Activated CD4-positive, alpha-beta T cell treated with anti-CD3 and anti-CD28 coated beads, Interleukin-2, amount 50 U/mL, for 4 hours (primary cell): ENCODE measurements at regions not wholly inside any gene's neighbourhood (a gene's known extent, or its start where the extent isn't known, plus 50 kb on each side); places are given as distances from the start of the nearest gene placed in this dataset.
"Not testable (repeated sequence)": the region's sequence is repeated elsewhere in the genome, so short reads cannot be mapped to it uniquely, and the experiment has no call there.

ENCODE experiments used
- DNase-seq, 2 experiments: peaks; one replicate each; pipeline ENCODE4 v3.0.0-alpha.2; 2020

DNA sequence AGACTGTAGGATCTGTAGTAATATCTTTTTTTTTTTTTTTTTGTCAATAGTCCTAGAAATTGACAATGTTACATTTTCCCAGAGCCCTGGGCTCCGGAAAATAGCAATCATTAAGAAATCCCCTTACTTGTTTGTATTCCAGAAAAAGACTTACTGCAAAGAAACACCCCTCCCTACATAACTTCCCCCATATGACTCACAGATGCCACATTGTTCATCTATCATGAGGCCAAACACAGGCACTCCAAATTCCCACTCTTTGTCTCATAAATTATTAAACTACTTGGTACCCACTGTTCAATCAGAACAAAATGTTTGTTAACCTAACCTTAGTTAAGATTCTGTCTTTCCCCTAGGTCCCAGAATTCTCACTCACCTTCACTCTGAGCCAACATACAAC is 53.5 kb downstream of the TEX51 start:
- no peak for DNase-seq

DNA sequence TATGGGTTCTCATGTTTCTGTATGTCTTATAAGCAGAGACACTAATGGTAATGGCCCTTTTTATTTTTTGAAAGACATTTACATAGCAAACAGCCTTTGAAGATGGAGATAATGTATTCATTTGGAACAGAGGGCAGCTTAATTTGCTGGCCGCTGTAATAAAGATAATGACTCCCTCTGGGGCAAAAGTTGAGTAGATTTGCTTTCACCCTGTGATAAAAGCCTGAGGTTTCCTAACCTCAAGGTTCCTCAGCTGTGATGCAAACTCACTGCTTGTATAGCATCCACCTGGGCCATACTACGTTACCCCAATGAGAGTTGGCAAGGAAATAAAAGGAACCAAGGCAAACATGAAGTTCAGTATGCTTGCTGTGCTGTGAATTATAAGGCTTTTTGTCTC is 54.8 kb downstream of the TEX51 start:
- DNase-seq: no peak

DNA sequence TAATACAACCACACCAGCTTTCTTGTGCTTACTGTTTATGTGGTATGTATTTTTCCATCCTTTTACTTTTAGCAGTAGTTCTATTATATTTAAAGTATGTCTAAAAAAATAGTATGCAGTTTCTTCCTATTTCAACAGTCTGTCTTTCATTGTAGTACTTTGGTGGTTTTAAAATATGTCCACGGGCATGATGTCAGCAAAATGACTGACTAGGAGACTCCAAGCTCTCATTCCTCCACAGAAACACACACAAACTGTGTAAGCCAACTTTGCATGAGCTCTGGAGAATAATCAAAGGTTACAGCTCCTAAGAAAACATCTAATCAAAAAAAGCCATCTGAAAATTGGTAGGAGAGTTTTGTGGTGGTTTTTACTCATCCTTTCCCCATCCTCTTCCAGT is 56.1 kb downstream of the TEX51 start:
- DNase-seq: no peak

DNA sequence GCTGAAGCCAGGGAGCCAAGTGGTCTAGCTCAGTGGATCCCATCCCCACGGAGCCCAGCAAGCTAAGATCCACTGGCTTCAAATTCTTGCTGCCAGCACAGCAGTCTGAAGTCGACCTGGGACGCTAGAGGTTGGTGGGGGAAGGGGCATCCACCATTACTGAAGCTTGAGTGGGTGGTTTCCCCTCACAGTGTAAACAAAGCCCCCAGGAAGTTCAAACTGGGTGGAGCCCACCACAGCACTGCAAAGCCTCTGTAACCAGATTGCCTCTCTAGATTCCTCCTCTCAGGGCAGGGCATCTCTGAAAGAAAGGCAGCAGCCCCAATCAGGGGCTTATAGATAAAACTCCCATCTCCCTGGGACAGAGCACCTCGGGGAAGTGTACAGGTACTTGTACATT is 58.1 kb downstream of the TEX51 start:
- DNase-seq: not testable (repeated sequence)

DNA sequence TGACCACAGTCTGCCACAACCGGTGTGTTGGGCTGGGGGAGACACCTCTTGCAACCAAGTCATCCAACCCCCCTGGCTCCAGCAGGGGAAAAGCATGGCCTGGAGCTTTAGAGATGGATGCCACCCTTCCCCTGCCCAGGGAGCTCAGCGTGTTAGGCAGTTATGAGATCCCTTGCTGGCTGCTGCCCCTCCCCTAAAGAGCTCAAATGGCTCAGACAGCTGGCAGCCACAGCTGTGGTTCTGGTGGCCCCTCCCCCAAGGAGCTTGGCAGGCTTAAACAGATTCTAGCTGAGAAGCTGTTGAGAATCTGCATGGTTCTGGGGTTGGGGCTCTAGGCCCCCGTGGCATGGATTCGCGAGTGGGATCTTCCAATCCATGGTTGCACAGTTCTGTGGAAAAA is 64.7 kb downstream of the TEX51 start:
- no peak for DNase-seq

DNA sequence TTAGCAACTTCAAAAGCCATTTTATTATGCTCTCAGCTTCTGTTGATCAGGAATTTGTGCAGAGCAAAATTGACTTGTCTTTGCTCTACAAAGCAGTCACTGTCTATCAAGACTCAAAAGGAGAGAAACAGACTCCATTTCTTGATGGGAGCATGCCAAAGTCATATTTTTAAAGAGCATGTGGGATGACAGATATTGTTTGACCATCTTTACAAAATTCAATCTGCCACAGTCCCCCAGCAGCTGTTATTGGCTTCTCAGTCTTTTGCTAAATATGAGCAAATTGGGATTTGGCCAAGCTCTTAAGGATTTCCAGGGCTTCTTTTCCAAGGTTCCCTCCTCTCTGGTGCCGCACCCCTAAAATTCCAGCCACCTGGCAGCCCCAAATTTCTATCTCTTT is 67.9 kb downstream of the TEX51 start:
- DNase-seq: no peak

DNA sequence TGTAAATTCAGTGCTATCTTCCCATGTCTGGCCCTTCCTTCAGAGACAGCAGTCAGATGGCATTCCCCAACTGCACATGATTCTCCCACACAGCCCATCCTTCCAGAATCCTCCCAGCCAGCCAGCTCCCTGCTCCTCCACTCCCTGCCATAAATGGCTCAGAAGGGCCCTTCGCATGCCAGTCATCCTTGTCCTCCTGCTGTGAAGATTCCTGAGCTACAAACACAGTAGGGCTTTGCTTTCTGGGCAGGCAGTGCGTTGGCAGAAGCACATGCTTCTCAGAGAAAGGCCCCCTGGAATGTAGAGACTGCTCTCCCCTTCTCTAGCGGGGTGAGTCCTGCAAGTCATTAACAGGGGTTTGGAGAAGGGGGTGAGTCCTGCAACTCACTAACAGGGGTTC is 71.9 kb downstream of the TEX51 start:
- DNase-seq: no peak

DNA sequence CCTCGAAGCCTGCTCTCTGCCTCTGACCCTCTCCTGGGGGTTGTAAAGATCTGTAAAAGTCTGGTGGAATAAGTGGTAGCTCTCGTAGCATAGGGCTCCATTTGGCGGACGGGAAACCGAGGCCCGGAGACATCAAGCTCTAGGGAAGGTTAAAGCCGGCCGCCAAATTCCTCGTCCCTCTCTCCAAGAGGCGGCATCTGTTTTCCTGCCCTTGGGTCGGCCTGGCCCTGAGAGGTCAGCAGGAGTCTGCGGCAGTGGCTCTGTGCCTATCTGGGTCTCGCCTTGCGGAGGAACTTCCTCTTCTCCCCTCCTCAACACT is 72.4 kb downstream of the TEX51 start:
- DNase-seq: no peak

DNA sequence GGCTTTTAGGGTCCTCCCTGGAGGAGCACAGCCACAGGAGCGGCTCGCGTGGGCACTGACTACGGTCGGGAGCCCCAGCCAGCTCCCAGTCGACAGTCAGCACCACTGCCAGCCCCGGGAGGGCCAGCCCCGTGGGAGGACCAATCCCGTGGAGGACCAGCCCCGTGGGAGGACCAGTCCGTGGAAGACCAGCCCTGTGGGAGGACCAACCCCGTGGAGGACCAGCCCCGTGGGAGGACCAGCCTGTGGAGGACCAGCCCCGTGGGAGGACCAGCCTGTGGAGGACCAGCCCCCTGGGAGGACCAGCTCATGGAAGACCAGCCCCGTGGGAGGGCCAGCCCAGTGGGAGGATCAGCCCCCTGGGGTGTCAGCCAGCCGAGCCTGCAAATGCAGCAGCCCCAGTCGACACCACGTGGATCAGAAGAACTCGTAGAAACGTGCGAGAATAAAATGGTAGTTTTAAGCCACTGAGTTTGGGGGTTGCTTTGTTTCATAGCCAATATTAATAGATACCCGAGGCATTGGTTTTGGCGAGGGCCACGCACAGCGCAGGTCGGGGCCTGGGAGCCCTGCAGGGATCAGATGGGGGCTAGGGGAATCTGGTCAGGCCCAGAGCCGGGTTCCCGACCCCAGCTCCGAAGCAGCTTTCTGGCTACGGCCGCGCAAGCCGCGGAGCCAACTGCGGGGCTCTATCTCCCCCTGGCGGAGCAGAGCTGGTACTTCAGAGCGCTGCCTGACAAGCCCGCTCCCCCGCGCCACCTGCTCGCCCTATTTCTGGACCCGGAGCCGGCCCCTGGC is 73.0 kb downstream of the TEX51 start:
- DNase-seq: peak; percentile 49 to 54

DNA sequence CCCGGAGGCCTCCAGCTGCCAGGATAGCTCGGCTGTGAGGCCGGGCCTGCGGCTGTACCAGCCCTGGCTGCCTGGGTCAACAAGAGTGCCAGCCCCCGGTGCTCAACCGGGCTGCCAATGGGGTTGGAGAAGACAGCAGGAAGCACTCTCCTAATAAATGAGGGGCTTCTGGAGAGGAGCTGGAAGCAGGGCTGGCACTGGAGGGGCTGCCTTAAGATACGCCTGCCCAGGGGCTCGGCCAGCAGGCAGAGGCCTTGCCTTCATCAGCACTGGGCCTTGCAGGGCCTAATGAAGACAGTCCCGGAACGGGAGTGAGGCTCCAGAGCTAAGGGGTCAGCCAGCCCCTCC is 73.6 kb downstream of the TEX51 start:
- no peak for DNase-seq

DNA sequence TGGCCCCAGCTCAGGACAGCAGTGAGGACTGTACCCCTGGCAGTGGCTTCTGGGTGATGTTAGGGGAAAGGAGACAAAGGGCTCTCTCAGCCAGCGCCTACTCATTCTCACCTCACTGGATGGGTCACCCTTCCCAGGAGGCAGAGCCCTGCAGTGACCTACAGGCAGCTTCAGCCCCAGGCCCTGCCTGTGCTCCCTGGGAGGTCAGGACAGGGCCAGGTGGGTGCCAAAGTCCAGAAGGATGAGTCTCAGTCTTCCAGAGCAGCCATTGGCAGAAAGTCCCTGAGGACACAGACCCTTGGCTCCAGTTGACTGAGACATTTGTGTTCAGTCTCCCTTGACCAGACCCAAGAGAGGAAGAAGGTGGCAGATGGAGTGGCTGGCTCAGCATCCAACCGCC is 75.1 kb downstream of the TEX51 start:
- no peak for DNase-seq

DNA sequence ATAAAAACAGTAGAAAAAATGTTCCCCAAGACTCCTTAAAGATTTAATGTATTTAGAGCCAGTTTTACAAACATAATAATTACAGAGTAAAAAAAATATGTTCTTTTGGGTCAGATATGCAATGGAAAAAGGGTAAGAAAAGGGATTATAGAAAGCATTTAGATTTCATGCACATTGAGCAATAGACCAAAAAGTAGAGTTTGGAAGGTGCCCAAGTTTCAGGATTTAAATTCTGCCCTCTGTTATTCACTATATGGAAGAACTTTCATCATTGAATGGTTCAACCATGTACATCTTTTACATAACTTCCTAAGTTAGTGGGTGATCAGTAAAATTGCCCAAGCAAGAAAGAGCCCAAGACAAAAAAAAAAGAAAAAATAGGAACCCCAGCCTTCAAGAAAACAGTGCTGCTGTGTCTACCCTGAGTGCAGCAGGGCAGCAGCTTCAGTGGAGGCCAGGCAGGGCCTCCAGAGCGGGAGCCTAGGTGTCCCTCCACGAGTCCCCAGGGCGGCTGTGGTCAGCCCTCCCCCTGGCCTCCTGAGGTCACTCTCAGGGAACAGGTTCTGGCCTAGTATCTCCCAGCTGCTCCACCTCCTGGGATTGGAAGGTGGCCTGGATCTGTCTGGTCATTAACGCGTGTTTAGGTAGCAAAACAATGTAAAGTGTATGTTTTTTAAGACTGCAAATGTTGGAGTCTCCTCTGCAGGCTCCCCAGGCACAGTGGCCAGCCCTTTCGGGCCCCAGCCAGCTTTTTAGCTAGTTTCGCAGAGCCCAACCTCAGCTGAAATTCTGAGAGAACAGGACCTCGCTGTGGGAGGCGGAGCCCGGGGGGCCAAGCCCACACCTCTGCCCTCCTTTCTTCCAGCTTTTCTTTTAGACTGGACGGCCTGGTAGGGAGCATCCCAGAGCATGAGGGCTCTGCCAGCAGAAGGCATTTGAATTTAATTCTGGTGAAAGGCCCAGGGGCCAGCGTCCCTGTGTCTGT is 77.3 kb downstream of the TEX51 start:
- no peak for DNase-seq

DNA sequence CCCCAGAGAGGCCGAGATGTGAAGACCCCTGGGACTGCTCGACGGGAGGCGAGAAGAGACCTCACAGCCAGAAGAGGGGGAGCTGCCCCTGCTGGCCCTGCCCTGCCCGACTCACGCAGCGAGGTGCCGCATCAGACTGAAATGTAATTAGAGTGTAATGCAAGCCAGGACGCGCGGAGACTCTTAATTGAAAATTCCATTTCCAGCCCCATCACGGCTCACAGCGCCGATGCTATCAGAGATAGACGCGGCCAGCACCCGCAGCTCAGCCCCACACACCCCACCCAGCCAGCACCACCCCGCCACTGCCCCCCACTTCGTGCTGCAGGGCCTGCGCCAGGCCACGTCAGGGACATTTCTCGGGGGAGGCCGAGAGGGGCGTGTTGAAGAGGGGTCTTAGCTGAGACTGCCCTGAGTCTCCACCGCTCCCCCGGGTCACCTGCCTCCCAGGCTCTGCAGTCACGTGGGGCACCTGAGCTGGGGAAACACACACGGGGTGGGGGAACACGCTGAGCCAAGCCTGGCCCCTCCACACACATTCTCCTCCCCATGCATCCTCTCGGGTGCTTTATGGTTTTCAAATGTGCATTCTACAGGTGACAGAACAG is 78.1 kb downstream of the TEX51 start:
- no peak for DNase-seq

DNA sequence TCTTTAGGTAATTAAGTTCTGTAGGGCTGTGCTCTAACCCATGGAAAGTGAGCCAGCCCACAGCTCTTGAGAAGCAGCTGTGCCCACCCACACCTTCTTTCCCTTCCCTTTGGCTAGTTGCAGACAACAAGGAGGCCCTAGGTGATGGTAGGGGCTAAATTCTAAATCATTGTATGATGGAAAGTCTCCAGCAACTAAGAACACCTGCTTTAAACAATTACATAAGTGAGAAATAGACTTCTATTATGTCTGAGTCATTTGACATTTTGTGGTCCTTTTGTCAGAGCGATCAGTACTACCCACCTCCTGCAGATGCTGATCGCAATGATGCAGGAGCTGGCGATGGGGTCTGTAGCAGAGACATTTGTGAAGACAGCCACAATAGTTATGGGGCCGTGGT is 79.6 kb downstream of the TEX51 start:
- DNase-seq: no peak

DNA sequence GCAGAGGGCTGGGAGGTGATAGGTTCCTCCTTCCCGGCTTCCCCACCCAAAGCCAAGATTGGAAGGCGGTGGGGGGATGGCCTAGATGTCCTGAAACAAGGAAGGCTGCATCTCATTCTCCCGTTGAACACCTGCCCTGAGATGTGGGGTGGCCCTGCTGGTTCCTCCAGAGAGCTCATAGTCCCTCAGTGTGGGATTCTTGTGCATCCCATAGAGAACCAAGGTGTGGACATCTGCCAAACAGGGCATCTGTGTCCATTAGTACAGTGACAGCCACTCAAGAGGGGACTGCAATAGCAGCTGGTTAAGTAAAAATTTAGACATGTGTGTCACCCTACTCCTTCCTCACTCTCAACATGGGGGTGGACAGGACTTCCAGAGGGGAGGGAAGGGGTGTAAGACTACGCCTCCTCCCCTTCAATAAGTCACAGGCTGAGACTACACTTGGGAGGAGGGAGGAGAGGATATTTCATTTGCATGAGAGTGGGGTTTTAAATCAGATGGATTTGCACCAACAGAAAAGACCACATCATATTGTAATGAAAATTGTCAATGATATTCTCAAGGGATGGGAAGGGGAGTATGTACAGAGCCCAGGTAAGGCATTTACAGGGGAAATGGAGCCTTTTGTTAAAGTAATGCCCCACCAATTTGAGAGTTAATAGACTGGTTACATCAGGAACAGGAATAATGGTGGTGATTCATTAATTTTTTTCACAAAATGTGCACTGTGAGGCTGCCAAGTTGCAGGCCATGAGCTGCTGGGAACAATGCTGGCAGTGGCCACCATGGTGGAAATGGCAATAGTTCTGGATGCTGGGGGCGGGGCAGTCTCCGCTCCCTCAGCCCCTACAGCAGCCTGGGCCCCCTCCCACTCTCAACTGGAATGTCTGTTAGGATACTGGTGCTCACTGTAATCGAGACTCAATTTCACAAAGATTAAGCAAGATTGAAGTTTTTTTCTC is 80.6 kb downstream of the TEX51 start:
- DNase-seq: no peak

DNA sequence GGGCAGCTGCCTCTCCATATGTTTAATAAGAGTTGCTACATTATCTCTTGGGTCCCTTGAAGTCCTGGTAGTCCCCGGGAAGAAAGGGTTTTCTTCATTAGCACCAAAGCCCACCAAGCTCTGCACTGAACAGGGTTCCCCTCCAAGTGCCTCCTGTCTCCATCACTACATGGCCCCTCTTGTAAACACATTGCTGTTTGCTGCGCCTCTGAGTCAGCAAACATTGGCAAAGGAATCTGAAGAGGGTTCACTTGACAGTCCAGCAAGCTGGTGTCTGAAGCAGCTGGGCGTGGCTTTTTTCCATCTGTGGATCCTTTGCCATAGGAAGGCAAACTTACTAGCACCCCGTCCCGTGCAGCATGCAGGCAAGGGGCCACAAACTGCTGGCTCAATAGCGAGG is 82.8 kb downstream of the TEX51 start:
- no peak for DNase-seq

DNA sequence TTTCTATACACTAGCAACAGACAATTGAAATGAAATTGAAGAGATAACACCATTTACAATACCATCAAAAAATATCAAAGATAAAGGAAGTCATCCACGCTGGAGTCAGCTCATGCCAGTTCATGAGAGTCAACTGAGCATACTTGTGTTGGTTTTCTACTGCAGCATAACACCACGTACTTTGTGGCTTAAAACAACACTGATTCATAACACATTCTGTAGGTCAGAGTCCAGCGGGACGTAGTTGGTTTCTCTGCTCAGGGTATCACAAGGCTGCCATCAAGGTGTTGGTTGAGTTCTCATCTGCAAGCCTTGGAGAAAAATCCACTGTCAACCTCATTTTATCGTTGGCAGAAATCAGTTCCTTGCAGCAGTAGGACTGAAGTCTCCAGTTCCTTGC is 84.2 kb downstream of the TEX51 start:
- DNase-seq: no peak

DNA sequence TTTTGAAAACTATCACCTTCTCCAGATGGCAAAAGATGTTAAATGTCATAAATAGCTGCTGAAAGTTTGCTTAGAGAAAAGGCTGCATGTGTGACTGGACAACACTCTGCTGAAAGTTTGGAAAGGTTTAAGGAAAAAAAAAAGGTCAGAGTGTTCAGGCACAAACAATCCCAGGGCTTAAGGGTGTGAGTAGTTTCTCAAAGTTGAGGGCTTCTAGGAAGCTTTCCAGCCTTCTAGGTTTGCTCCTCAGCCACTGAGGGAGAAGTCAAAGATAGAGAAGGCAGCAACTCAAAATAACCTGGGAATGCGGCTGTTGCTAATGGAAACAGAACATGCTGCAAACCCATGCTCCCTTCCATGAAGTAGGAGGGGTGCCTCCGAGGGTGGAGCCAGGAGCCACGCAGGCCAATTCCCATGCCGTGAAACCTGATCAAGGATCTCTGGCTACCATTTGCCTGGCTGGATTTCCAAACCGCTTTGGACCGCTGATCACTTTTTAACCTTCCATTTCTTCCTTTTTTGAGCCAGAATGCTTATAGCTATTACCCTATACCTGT is 88.0 kb downstream of the TEX51 start:
- DNase-seq: no peak

DNA sequence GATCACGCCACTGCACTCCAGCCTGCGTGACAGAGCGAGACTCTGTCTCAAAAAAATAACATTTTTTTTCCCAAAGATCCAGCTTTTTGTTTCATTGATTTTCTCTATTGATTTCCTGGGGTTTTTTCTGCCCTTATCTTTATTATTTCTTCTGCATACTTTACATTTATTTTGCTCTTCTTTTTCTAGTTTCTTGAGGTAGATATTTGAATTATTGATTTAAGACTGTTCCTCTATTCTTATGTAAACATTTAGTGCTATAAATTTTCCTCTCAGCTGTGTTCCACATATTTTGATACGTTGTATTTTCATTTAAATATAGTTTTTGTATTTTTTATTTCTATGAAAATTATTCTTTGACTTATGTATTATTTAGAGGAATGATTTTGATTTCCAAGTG is 89.8 kb downstream of the TEX51 start:
- DNase-seq: no peak

DNA sequence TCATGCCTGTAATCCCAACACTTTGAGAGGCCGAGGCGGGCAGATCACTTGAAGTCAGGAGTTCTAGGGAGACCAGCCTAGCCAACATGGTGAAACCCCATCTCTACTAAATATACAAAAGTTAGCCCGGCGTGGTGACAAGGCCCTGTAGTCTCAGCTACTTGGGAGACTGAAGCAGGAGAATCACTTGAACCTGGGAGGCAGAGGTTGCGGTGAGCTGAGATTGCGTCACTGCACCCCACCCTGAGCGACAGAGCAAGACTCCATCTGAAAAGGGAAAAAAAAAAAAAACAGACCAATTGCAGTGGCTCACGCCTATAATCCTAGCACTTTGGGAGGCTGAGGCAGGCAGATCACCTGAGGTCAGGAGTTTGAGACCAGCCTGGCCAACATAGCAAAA is 90.4 kb downstream of the TEX51 start:
- not testable (repeated sequence) for DNase-seq

DNA sequence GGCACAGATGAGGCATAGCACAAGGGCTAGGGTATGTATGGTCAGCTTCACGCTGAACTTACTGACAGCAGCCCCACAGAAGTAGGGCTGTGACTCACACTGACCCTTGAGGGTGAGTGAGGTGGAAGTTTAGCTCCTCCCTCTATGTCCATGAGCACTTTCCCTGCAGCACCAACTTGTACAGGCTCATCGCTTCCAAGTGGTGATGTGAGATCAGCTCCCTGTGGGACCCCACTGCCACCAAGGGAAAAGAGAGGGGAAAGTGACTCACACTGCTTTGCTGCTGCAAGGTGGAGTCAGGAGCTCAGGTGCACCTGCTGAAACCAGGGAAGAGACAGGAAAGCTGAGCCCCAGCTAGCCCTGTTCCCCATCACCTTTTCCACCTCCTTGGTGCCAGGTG is 91.5 kb downstream of the TEX51 start:
- no peak for DNase-seq
